K562 (cell line): ENCODE measurements at regions not wholly inside any gene's neighbourhood (a gene's known extent, or its start where the extent isn't known, plus 50 kb on each side); places are given as distances from the start of the nearest gene placed in this dataset.

Experiments
- ATAC-seq: fragments of 200-7000 bp; cut with Tn5 transposase; 3 replicates; pipeline ENCODE4 v1.9.1; 2020; ENCODE audit warnings: moderate library complexity
- BruUV-seq: library from RNA; stranded (reverse); fragments of 400-500 nt; replicated peaks from 2 replicates; lab custom pipeline; 2021; lab: Mats Ljungman, UMichigan
- CTCF ChIA-PET: fragments of 300-600 bp; formaldehyde crosslinking; extraction: SDS; loops from one replicate; lab custom pipeline; 2021; ENCODE audit warnings: low intra/inter-chr PET ratio; lab: Yijun Ruan, JAX
- POLR2A ChIA-PET: fragments of 300-600, 350-650 bp; sonication (Branson Sonifier 250); formaldehyde crosslinking; extraction: SDS; loops from one replicate; lab custom pipeline; 2021; ENCODE audit warnings: antibody characterized with exemption, inconsistent platforms; lab: Yijun Ruan, JAX
- DNase-seq, 4 experiments: peaks; one replicate each; pipeline versions ENCODE4 v3.0.0 to v3.0.0-alpha.2; 2011 to 2018; ENCODE audit warnings: low spot score in 3 of 4, mixed read lengths in 3 of 4; ENCODE audit errors: extremely low read depth in 1 of 4
- FAIRE-seq: peaks from 2 replicates; lab custom pipeline; 2011; peaks lifted over from hg19 to GRCh38; lab: Jason Lieb, UNC
- H2AFZ ChIP-seq: 2 replicates; pipeline ENCODE4 v1.6.0; 2011; ENCODE audit warnings: low read depth, low read length, control low read depth, inconsistent platforms
- H3K27ac ChIP-seq: fragments of 200-600 bp; 3 replicates; pipeline ENCODE4 v1.8.0; 2011; ENCODE audit warnings: low read depth, mild to moderate bottlenecking, control low read depth, inconsistent platforms, low read length, moderate library complexity, mixed read lengths; ENCODE audit errors: extremely low read depth
- H3K27me3 ChIP-seq, 2 experiments: fragments of 300-600 bp in 1 of 2; 2 replicates in 1 of 2; 3 replicates in 1 of 2; pipeline versions ENCODE4 v1.6.0 to v1.8.0; 2011; ENCODE audit warnings: inconsistent platforms in 2 of 2, low read length in 2 of 2, mild to moderate bottlenecking in 1 of 2, mixed read lengths in 1 of 2, moderate library complexity in 1 of 2; ENCODE audit not compliant: control insufficient read depth in 2 of 2, insufficient read depth in 2 of 2
- H3K36me3 ChIP-seq: fragments of 300-600 bp; 3 replicates; pipeline ENCODE4 v1.8.0; 2011; ENCODE audit warnings: mild to moderate bottlenecking, low read length, inconsistent platforms; ENCODE audit not compliant: control insufficient read depth, insufficient read depth
- H3K4me1 ChIP-seq, 2 experiments: fragments of 200-600 bp in 1 of 2; replicated peaks in 1 of 2; 2 replicates in 1 of 2; 3 replicates in 1 of 2; pipeline versions ENCODE4 v1.5.1 to v1.8.0; 2011; ENCODE audit warnings: inconsistent platforms in 2 of 2, low read length in 2 of 2, mild to moderate bottlenecking in 1 of 2, mixed read lengths in 1 of 2, moderate library complexity in 1 of 2; ENCODE audit not compliant: control insufficient read depth in 2 of 2, insufficient read depth in 2 of 2
- H3K4me2 ChIP-seq: 2 replicates; pipeline ENCODE4 v1.6.1; 2011; ENCODE audit warnings: low read length, control low read depth, inconsistent platforms, mixed read lengths; ENCODE audit not compliant: insufficient read depth
- H3K4me3 ChIP-seq: fragments of 200-600 bp; sonication (generic), shearing (Covaris generic); 2 replicates; pipeline ENCODE4 v1.5.1; 2016; ENCODE audit warnings: control low read depth, inconsistent platforms
- H3K79me2 ChIP-seq: fragments of 200-600 bp; 3 replicates; pipeline ENCODE4 v1.8.0; 2011; ENCODE audit warnings: low read length, inconsistent platforms; ENCODE audit not compliant: control insufficient read depth, insufficient read depth
- H3K9ac ChIP-seq, 2 experiments: 2 replicates each; pipeline versions ENCODE4 v1.6.0 to v1.6.1; 2011; ENCODE audit warnings: low read depth in 2 of 2, low read length in 2 of 2, control low read depth in 1 of 2, inconsistent platforms in 1 of 2, mild to moderate bottlenecking in 1 of 2, mixed read lengths in 1 of 2; ENCODE audit not compliant: insufficient read depth in 1 of 2
- H3K9me1 ChIP-seq: one replicate; pipeline ENCODE4 v1.6.0; 2011; ENCODE audit warnings: inconsistent platforms, mild to moderate bottlenecking, low read length, moderate library complexity; ENCODE audit not compliant: control insufficient read depth, insufficient read depth
- H3K9me3 ChIP-seq: replicated peaks from 2 replicates; pipeline ENCODE4 v1.5.1; 2011; ENCODE audit warnings: low read depth, low read length, inconsistent platforms; ENCODE audit not compliant: control insufficient read depth, insufficient read depth
- H4K20me1 ChIP-seq: replicated peaks from 2 replicates; pipeline ENCODE4 v1.6.1; 2011; ENCODE audit warnings: low read length, inconsistent platforms, mixed read lengths; ENCODE audit not compliant: control insufficient read depth, insufficient read depth
- LARP7 ChIP-seq: fragments of 450-650 bp; IDR thresholded peaks from 2 replicates; pipeline ENCODE4 v1.6.1; 2016
- NCOR1 ChIP-seq: fragments of 450-650 bp; IDR thresholded peaks from 2 replicates; pipeline ENCODE4 v1.6.1; 2016; ENCODE audit warnings: mild to moderate bottlenecking, moderate library complexity
- SIN3B ChIP-seq: fragments of 450-650 bp; IDR thresholded peaks from 2 replicates; pipeline ENCODE4 v1.6.1; 2017; ENCODE audit warnings: low read depth, mild to moderate bottlenecking, moderate library complexity
- TAF7 ChIP-seq: fragments of 450-650 bp; IDR thresholded peaks from 2 replicates; pipeline ENCODE4 v1.6.1; 2016; ENCODE audit warnings: missing genetic modification characterization, missing compliant biosample characterization
- WGBS: fragments of 100-300 bp; shearing (Covaris generic); methylation state at CpG from one replicate; pipeline ENCODE4 v1.1.6; 2016; ENCODE audit warnings: low coverage, mixed read lengths; ENCODE audit not compliant: insufficient coverage; ENCODE audit errors: missing lambda C conversion rate; 5-methylcytosine and 5-hydroxymethylcytosine counted together
- in situ Hi-C: fragments of 300-500 bp; cut with MboI; formaldehyde crosslinking; loops from 4 replicates; pipeline ENCODE4 v1.15.0; 2018; ENCODE audit warnings: inconsistent platforms, mixed read lengths
- intact Hi-C: fragments of 100-400 bp; cut with micrococcal nuclease; formaldehyde crosslinking; loops from 2 replicates; pipeline ENCODE4 v1.14.2; 2022
- TF ChIP-seq, protein P1 (sequence below): fragments of 450-650 bp; formaldehyde crosslinking; IDR thresholded peaks from 2 replicates; pipeline ENCODE4 v1.4.0; 2020; ENCODE audit warnings: mild to moderate bottlenecking, mixed read lengths
- TF ChIP-seq, protein P2 (sequence below): fragments of 250-450 bp; sonication (Bioruptor Pico); IDR thresholded peaks from 2 replicates; pipeline ENCODE4 v1.5.0; 2021
- TF ChIP-seq, protein P3 (sequence below), 3 experiments: fragments of 200-800 bp in 1 of 3; sonication (Bioruptor generic) in 1 of 3; sonication (generic) in 1 of 3; formaldehyde crosslinking in 1 of 3; IDR thresholded peaks; 2 replicates each; pipeline versions ENCODE4 v1.6.1 to v1.8.0; 2016 to 2022; ENCODE audit warnings: mild to moderate bottlenecking in 2 of 3, missing compliant biosample characterization in 2 of 3, missing genetic modification characterization in 2 of 3, missing genetic modification reagents in 1 of 3

DNA sequence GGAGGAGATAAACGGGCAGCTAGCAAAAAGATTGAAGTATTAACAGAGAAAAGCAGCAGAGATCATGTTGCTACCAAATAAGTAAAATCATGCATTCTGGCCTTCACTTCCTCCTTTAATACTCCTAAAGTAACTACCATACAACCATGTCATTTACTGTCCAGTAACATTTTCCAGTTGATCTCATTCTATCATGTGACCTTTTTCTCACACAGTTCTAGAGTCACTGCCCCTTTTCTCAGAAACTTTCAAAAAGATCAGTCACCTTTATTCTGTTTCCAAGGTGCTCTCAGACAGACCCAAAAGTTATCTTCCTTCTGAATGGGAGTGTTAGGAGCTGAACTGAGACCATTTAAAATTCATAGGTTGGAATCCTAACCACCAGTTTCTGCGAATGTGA, 984.4 kb downstream of the FAM181B start:
- Histone ChIP-seq H3K9ac (no peak overlapping the region), H3K4me1 (no peaks in the 10 kb centered on the region), H3K79me2 (no peaks in the 10 kb centered on the region), H3K36me3 (no peaks in the 10 kb centered on the region), H3K9me3 (no peaks in the 10 kb centered on the region; the same call in 1 of the 2 replicates), H3K27ac (no peak overlapping the region), H3K27me3 (no peaks in the 10 kb centered on the region), H3K4me2 (no peak overlapping the region), H2AFZ (no peak overlapping the region), H3K9me1 (no peaks in the 10 kb centered on the region), H3K4me3 (no peak overlapping the region), H4K20me1 (no peaks in the 10 kb centered on the region)
- no peak for DNase-seq
- WGBS, result 0% methylated on average over 2 of the region's 2 CpGs
- intact Hi-C loops, result no loop called here
- no peak for TF ChIP-seq TAF7
- TF ChIP-seq, protein P1, sequence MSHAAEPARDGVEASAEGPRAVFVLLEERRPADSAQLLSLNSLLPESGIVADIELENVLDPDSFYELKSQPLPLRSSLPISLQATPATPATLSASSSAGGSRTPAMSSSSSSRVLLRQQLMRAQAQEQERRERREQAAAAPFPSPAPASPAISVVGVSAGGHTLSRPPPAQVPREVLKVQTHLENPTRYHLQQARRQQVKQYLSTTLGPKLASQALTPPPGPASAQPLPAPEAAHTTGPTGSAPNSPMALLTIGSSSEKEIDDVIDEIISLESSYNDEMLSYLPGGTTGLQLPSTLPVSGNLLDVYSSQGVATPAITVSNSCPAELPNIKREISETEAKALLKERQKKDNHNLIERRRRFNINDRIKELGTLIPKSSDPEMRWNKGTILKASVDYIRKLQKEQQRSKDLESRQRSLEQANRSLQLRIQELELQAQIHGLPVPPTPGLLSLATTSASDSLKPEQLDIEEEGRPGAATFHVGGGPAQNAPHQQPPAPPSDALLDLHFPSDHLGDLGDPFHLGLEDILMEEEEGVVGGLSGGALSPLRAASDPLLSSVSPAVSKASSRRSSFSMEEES (CRISPR knock-in tag), result 0 out of 2 replicates have a peak, but pooled peaks have one; percentile 12
- ATAC-seq, result no peak
- BruUV-seq, result no TSS peak
- in situ Hi-C loops, result no loop called here
- CTCF ChIA-PET, result no interaction called here
- FAIRE-seq, result no peak
- POLR2A ChIA-PET, result no interaction called here

DNA sequence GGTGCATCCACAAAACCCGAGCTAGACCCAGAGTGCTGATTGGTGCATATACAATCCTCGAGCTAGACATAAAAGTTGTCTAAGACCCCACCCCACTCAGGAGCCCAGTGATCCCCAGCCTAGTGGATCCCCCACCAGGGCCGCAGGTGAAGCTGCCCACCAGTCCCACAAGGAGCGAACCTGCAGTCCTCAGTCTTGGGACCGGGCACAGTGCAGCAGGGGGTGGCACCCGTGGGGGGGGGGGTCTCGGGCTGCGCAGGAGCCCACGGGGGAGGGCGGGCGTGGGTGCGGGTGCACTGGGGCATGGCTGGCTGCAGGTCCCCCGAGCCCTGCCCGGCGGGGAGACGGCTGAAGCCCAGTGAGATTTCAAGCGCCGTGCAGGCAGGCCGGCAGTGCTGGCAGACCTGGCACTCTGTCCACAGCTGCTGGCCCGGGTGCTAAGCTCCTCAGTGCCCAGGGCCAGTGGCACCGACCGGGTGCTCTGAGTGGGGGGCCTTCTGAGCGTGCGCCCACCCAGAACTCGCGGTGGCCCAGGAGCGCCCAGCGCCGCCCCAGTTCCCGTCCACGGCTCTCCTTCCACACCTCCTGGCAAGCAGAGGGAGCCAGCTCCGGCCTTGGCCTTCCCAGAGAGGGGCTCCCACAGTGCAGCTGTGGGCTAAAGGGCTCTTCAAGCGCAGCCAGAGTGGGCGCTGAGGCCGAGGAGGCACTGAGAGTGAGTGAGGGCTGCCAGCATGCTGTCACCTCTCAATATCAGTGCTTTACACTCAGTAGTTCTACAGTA, 989.1 kb downstream of the FAM181B start:
- intact Hi-C loops, result no loop called here
- 0% methylated on average over 19 of the region's 35 CpGs for WGBS
- Histone ChIP-seq H3K36me3 (no peaks in the 10 kb centered on the region), H3K79me2 (no peaks in the 10 kb centered on the region), H3K9me3 (no peaks in the 10 kb centered on the region; the same call in 1 of the 2 replicates), H3K4me2 (no peak overlapping the region), H3K27me3 (no peaks in the 10 kb centered on the region), H3K9ac (no peak overlapping the region), H2AFZ (no peak overlapping the region), H3K27ac (no peak overlapping the region), H3K4me1 (no peaks in the 10 kb centered on the region), H3K4me3 (no peak overlapping the region), H4K20me1 (no peaks in the 10 kb centered on the region), H3K9me1 (no peaks in the 10 kb centered on the region)
- ChIA-PET CTCF (no interaction called here), POLR2A (no interaction called here)
- ATAC-seq, result no peak
- DNase-seq, result no peak
- no peak for FAIRE-seq
- BruUV-seq, result no TSS peak
- in situ Hi-C loops, result no loop called here
- TF ChIP-seq SIN3B (no peak), NCOR1 (no peak), LARP7 (no peak)
- TF ChIP-seq, protein P2, sequence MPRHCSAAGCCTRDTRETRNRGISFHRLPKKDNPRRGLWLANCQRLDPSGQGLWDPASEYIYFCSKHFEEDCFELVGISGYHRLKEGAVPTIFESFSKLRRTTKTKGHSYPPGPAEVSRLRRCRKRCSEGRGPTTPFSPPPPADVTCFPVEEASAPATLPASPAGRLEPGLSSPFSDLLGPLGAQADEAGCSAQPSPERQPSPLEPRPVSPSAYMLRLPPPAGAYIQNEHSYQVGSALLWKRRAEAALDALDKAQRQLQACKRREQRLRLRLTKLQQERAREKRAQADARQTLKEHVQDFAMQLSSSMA, result no peak
- TF ChIP-seq, protein P3, sequence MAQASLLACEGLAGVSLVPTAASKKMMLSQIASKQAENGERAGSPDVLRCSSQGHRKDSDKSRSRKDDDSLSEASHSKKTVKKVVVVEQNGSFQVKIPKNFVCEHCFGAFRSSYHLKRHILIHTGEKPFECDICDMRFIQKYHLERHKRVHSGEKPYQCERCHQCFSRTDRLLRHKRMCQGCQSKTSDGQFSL (CRISPR knock-in tag; IDR thresholded peaks at IDR 0.05), result no peak
- TF ChIP-seq, protein P3 (tag; IDR thresholded peaks at IDR 0.05), result no peak
